Left ventricle myocardium inferior (tissue), 1 donor: ENCODE measurements at regions not wholly inside any gene's neighbourhood (a gene's known extent, or its start where the extent isn't known, plus 50 kb on each side); places are given as distances from the start of the nearest gene placed in this dataset.

Experiments used
- DNase-seq: peaks from one replicate; pipeline ENCODE4 v3.0.0-alpha.2; 2020
- H3K27ac ChIP-seq: fragments of 200-600 bp; replicated peaks from 2 replicates; pipeline ENCODE4 v1.8.0; 2021
- H3K27me3 ChIP-seq: fragments of 200-600 bp; 2 replicates; pipeline ENCODE4 v1.8.0; 2021; ENCODE audit warnings: low read depth
- H3K36me3 ChIP-seq: fragments of 200-600 bp; 2 replicates; pipeline ENCODE4 v1.8.0; 2021
- H3K4me1 ChIP-seq: fragments of 200-600 bp; 2 replicates; pipeline ENCODE4 v1.8.0; 2021
- H3K4me3 ChIP-seq: fragments of 200-600 bp; 2 replicates; pipeline ENCODE4 v1.8.0; 2021; ENCODE audit warnings: mild to moderate bottlenecking, moderate library complexity
- H3K9me3 ChIP-seq: fragments of 200-600 bp; replicated peaks from 2 replicates; pipeline ENCODE4 v1.8.0; 2021
- CTCF ChIP-seq: fragments of 200-600 bp; IDR thresholded peaks from 2 replicates; pipeline ENCODE4 v1.8.0; 2021; ENCODE audit warnings: antibody characterized with exemption, mild to moderate bottlenecking, borderline replicate concordance
- intact Hi-C: fragments of 100-400 bp; cut with micrococcal nuclease; formaldehyde crosslinking; loops from one replicate; pipeline ENCODE4 v1.11.0; 2022
- donor health status: DM: no; HTN: yes; CAD: no; lungs with severe emphysema.

- TF ChIP-seq CTCF: no peak
- intact Hi-C loops: no loop called here
- Histone ChIP-seq H3K9me3 (peaks cover 21% of the 10 kb centered on the region), H3K36me3 (no peaks in the 10 kb centered on the region), H3K4me1 (no peaks in the 10 kb centered on the region), H3K4me3 (no peak overlapping the region), H3K27ac (no peak overlapping the region), H3K27me3 (no peaks in the 10 kb centered on the region)
- DNase-seq: no peak
These were observed 1072.1 kb downstream of the JRKL start for GRCh38 chr11:97461934-97462333.

- H3K4me3 ChIP-seq: no peak overlapping the region
- no peak for TF ChIP-seq CTCF
- H3K36me3 ChIP-seq: no peaks in the 10 kb centered on the region
- no peaks in the 10 kb centered on the region for H3K27me3 ChIP-seq
- no peak overlapping the region for H3K27ac ChIP-seq
- intact Hi-C loops: no loop called here
- peaks cover 21% of the 10 kb centered on the region for H3K9me3 ChIP-seq
- no peak for DNase-seq
- H3K4me1 ChIP-seq: no peaks in the 10 kb centered on the region
These were observed 1074.1 kb downstream of the JRKL start for GRCh38 chr11:97463891-97464290.

- H3K27ac ChIP-seq: no peak overlapping the region
- TF ChIP-seq CTCF: no peak
- no peaks in the 10 kb centered on the region for H3K4me1 ChIP-seq
- no peak overlapping the region for H3K4me3 ChIP-seq
- intact Hi-C loops: no loop called here
- no peaks in the 10 kb centered on the region for H3K27me3 ChIP-seq
- H3K36me3 ChIP-seq: no peaks in the 10 kb centered on the region
- no peak for DNase-seq
- H3K9me3 ChIP-seq: peaks cover 45% of the 10 kb centered on the region
These were observed 1081.7 kb downstream of the JRKL start for GRCh38 chr11:97471480-97471879.

GRCh38 chr11:97487387-97487786, 1097.6 kb downstream of the JRKL start:
- Histone ChIP-seq H3K27me3 (no peaks in the 10 kb centered on the region), H3K9me3 (peaks cover 9% of the 10 kb centered on the region), H3K27ac (no peak overlapping the region), H3K4me1 (no peaks in the 10 kb centered on the region), H3K36me3 (no peaks in the 10 kb centered on the region), H3K4me3 (no peak overlapping the region)
- TF ChIP-seq CTCF: no peak
- intact Hi-C loops: no loop called here
- no peak for DNase-seq

GRCh38 chr11:97498891-97499290, 1109.1 kb downstream of the JRKL start:
- Histone ChIP-seq H3K36me3 (no peaks in the 10 kb centered on the region), H3K4me3 (no peak overlapping the region), H3K27ac (no peak overlapping the region), H3K27me3 (no peaks in the 10 kb centered on the region), H3K9me3 (peaks cover 18% of the 10 kb centered on the region), H3K4me1 (no peaks in the 10 kb centered on the region)
- TF ChIP-seq CTCF: no peak
- intact Hi-C loops: no loop called here
- DNase-seq: no peak

GRCh38 chr11:97502201-97502600, 1112.4 kb downstream of the JRKL start:
- intact Hi-C loops: no loop called here

More at GRCh38 chr11:97502201-97502600, 1112.4 kb downstream of the JRKL start:
- peaks cover 18% of the 10 kb centered on the region for H3K9me3 ChIP-seq
- H3K27me3 ChIP-seq: no peaks in the 10 kb centered on the region
- no peak overlapping the region for H3K4me3 ChIP-seq
- H3K36me3 ChIP-seq: no peaks in the 10 kb centered on the region
- TF ChIP-seq CTCF: no peak
- H3K27ac ChIP-seq: no peak overlapping the region
- no peaks in the 10 kb centered on the region for H3K4me1 ChIP-seq
- no peak for DNase-seq
